GM18867 (cell line): ENCODE measurements at regions not wholly inside any gene's neighbourhood (a gene's known extent, or its start where the extent isn't known, plus 50 kb on each side); places are given as distances from the start of the nearest gene placed in this dataset.

Experiments used
- ATAC-seq: cut with Tn5 transposase; IDR thresholded peaks from one replicate; pipeline ENCODE4 v1.9.1; 2021; ENCODE audit warnings: mild to moderate bottlenecking, moderate library complexity; ENCODE audit not compliant: unreplicated experiment

DNA sequence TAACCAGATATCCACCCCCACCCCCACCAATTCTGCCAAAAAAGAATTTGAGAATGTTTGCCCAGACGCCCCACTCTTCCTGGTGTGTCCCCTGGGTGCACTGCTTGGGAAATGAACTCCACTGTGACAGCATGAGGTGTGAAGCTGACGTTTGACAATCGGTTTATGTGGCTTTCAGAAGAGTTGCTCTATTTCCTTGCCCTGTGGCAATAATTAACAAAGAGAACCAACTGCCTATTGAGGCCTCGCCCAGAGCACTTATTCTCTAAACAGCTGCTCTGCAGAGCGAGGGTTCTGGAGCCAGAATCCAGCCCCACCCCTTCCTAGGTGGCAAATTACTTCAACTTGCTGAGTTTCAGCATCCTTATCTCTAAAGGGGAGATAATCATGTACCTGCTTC, 115.8 kb upstream of the SIX3 start:
- ATAC-seq = peak; percentile 75

DNA sequence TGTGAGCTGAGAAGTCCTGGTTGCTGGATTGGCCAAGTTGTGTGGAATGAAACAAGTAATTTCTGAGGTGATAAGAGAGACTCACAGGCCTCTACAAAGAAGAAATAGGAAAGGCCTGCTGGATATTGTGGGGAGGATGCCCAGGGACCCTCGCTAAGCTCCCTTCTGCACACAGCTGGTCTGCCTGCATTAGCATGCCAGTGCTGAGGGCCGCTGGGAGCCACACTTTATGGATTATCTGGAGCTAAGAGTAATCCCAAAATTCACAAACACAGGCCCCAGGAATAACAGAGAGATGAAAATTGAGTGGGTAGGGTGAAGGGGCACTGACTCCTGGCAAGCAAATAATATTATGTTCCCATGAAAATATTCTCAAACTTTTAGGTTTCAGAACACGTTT, 114.9 kb upstream of the SIX3 start:
- no peak for ATAC-seq

DNA sequence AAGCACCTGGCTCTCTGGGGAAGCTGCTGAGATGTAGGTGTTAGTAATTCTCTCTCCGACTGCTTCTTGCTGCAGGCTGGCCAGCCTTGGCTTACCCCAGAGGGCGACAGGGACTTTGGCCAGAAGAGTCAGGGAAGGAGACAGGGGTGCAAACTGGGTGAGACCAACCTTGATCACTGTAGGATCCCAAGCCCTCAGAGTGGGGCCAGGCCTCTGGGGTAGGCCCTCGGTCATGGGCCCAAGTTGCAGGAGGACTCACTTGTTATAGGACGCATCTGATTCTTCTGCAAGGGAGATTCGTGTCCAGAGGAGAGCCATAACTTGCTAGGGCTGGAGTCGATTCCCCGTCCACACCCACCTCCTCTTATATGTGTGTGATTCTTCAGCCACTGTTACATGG, 111.7 kb upstream of the SIX3 start:
- ATAC-seq = no peak

DNA sequence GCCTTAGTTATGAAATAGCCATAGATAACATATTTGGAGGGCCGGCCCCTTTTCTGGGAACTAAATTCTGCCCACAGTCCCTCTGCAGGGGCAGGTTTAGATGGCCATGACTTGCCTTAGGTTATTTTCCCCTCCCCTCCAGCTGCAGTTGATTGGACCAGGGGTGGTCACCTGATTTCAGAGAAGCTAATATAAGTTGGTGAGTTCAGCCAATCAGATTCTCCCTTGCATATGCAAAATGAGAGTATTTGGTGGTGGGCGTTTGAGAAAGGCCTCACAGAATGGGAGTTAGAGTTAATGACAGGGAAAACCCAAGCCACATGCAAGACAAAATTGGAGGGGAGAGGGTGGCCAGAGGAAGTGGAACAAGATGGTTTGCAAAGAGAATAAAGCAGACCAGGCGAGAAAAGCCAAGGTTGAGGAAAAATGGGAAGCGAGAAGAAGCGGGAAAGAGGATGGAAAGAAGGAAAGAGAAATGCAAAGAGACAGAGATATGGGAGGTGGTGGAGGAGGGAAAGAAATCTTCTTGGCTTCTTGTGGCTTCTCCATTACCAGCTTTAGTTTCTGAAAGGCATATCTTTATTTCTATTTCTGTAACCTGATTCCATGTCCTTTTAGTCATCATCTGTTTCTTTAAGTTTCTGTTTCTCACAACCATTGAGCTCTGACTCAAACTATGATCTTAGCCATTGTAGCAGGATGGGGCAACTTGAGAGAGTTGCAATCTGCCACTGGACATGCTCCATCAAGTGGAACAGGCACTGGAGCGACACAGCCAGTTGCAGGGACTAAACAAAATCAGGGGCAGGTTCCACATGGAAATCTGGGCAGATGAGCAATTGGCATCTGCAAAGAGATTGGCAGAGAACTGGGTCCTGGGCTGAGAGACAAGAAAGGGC, 108.1 kb upstream of the SIX3 start:
- ATAC-seq = peak; percentile 54

- ATAC-seq = no peak
Measured at GRCh38 chr2:44834656-44835055, 106.8 kb upstream of the SIX3 start.

DNA sequence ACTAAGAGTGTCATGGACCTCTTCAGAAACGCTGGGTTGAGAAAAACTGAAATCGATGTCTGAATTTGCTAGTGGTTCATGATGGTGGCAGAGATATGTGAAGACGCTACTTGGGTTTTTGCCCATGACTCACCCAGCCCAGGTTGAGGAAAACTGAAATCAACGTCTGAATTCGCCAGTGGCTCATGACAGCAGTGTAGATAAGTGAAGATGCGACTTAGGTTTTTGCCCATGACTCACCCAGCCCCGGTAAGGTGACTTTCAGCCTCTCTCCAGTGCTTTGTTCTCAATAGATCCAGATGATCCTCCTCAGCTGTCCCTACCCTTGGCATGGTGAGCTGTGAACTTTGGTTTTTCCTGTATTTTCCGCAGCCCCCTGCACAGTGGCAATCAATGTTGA, 105.3 kb upstream of the SIX3 start:
- peak; percentile 39 for ATAC-seq

DNA sequence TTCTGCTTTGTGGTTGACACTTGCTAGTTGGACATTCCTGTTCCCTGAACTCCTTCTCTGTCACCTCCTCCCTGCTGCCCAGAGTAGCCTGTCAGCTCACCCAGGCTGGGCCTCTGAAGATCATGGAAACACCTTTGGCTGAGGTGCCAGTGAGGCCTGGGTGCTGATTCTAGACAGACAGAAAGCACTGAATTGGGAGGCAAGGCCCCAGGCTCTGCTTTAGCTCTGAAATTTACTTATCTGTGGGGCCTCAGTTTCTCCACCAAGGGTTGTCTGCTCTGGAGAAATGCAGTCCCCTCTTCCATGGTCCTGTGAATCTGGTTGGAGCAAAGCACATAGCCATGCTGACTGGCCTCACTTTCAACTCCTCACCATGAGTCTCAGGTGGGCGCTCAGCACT, 104.6 kb upstream of the SIX3 start:
- ATAC-seq = no peak

DNA sequence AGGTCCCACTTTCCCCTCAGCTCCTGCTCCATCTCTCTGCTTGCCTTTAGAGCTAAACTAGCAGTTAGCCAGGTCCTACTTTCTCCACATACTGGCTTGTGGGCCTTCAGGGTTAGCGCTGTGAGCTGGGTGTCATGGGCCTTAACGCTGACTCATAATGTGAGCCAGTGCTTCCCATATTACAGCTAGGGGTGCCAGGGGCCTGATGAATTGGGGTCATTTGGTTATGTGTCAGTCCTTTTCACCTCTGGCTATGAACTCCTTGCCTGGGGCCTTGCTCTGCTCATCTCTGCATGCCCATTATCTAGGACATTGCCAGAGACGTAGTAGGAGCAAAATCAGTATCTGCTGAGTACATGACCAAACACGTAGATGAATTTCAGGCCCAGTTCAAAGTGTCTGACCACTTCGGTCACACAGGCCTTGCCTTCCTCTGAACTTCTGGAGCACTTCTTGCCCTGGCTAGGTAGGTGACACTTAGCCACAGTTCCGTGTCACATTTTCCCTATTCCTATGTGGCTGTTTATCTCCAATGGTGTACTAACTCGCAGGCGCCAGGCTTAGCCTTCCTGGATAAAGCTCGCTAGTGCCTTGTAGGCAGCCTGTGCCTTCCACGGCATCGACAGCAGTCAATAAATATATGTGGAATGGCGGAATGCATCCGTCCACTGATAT, 103.2 kb upstream of the SIX3 start:
- peak; percentile 31 for ATAC-seq

- no peak for ATAC-seq
Measured at GRCh38 chr2:44839370-44839769, 102.1 kb upstream of the SIX3 start.

- ATAC-seq = no peak
Measured at GRCh38 chr2:44839771-44840502, 101.6 kb upstream of the SIX3 start.

- ATAC-seq = no peak
Measured at GRCh38 chr2:44840503-44840850, 101.0 kb upstream of the SIX3 start.

GRCh38 chr2:44843086-44843485, 98.4 kb upstream of the SIX3 start:
- no peak for ATAC-seq

DNA sequence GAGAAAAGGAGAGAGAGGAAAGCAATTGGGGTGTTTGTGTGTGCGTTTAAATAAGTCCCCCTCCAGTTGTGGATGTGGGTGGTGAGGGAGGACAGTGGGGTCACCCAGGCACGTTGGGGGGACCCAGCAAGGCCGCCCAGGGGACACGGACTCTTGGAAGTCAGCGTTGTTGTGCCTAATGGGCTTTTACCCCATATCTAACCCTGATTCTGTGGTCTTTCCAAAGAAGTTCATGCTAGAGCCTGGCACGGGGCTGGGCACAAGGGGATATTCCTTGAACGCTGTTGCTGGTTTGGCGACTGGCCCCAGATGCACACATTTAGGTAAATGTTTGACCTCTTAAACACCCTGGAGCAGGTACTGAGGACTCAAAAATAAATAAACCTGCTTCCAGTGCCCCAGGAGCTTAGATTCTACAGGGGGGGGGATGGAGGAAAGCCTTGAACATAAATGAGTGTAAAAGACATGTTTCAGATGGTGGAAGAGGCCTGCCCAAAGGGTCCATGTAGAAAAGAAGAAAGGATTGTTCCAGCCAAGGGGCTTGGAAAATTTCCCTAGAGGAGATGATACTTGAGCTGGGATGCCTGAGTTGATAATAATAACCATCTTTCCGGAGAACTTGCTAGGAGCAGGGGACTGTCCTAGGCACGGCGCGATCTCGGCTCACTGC, 97.7 kb upstream of the SIX3 start:
- ATAC-seq = no peak

GRCh38 chr2:44844651-44845270, 96.7 kb upstream of the SIX3 start:
- ATAC-seq = no peak

GRCh38 chr2:44848026-44848425, 93.5 kb upstream of the SIX3 start:
- no peak for ATAC-seq

DNA sequence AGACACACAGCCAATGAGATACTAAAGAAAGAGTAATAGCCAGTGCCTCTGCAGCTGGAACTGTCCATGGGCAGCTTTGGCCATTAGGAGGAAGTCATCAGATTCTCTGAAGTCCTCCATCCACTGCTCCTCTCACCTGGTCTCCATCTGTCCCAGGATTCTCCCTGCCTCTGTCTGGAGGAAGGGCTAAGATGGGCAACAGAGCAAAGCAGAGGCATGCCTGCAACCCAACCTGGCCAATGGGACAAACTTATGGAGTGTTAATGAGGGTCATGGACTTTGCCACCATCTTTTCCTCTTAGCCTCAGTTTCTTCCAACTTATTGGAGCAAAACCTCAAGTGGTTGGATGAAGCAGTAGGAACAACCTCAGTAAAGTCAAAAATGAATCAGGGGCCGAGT, 91.5 kb upstream of the SIX3 start:
- no peak for ATAC-seq

- no peak for ATAC-seq
Measured at GRCh38 chr2:44851518-44851917, 90.0 kb upstream of the SIX3 start.

GRCh38 chr2:44852594-44852993, 88.9 kb upstream of the SIX3 start:
- ATAC-seq = no peak

DNA sequence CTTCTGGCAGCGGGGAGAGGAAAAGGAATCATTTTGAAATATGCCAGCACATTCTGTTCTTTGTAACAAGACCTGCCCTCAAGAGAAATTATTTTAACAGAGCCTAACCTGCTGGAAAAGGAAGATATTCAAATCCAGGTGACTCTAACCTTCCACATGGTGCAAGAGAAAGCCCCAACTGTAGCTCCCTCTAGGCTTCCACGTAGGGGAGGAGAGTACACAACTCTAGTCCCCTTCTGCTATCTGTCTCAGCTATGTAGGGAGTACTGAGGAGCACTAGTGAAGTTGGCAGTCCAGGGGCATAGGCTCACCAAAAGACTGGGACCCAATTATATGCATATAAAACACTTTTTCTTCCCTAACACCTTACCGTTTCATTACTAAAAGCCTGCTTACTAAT, 82.2 kb upstream of the SIX3 start:
- no peak for ATAC-seq

- ATAC-seq = no peak
Measured at GRCh38 chr2:44866152-44866551, 75.3 kb upstream of the SIX3 start.

GRCh38 chr2:44869761-44870160, 71.7 kb upstream of the SIX3 start:
- no peak for ATAC-seq
